Activated CD4-positive, alpha-beta T cell treated with anti-CD3 and anti-CD28 coated beads, Interleukin-2, amount 10 ng/mL, durations not matched to agents 24 days and 14 days (primary cell): ENCODE measurements at regions not wholly inside any gene's neighbourhood (a gene's known extent, or its start where the extent isn't known, plus 50 kb on each side); places are given as distances from the start of the nearest gene placed in this dataset.

ENCODE experiments used
- DNase-seq: peaks from one replicate; pipeline ENCODE4 v3.0.0; 2022
- H3K27ac Mint-ChIP-seq: one replicate; pipeline ENCODE4 v1.8.0; 2022; ENCODE audit warnings: mild to moderate bottlenecking, mixed read lengths
- H3K27me3 Mint-ChIP-seq: one replicate; pipeline ENCODE4 v1.8.0; 2022; ENCODE audit warnings: mixed read lengths
- H3K36me3 Mint-ChIP-seq: one replicate; pipeline ENCODE4 v1.8.0; 2022; ENCODE audit warnings: low read depth, mild to moderate bottlenecking, mixed read lengths
- H3K4me1 Mint-ChIP-seq: one replicate; pipeline ENCODE4 v1.8.0; 2021; ENCODE audit warnings: mixed read lengths
- H3K4me3 Mint-ChIP-seq: one replicate; pipeline ENCODE4 v1.8.0; 2022; ENCODE audit warnings: mild to moderate bottlenecking, moderate library complexity, mixed read lengths
- H3K9me3 Mint-ChIP-seq: one replicate; pipeline ENCODE4 v1.8.0; 2021; ENCODE audit warnings: mixed read lengths
- intact Hi-C: fragments of 100-400 bp; cut with micrococcal nuclease; formaldehyde crosslinking; loops from one replicate; pipeline ENCODE4 v1.15.1; 2023

- intact Hi-C loops: no loop called here
- Mint-ChIP-seq H3K36me3 (no peaks in the 10 kb centered on the region), H3K4me1 (no peaks in the 10 kb centered on the region), H3K27me3 (no peaks in the 10 kb centered on the region), H3K9me3 (no peaks in the 10 kb centered on the region), H3K27ac (no peak overlapping the region), H3K4me3 (no peak overlapping the region)
- no peak for DNase-seq
These were observed 477.5 kb downstream of the SLITRK6 start for GRCh38 chr13:85321734-85322133.

- Mint-ChIP-seq H3K9me3 (no peaks in the 10 kb centered on the region), H3K27me3 (no peaks in the 10 kb centered on the region), H3K36me3 (no peaks in the 10 kb centered on the region), H3K27ac (no peak overlapping the region), H3K4me1 (no peaks in the 10 kb centered on the region), H3K4me3 (no peak overlapping the region)
- DNase-seq: no peak
- intact Hi-C loops: no loop called here
These were observed 481.4 kb downstream of the SLITRK6 start for GRCh38 chr13:85317781-85318180.

- Mint-ChIP-seq H3K36me3 (no peaks in the 10 kb centered on the region), H3K27ac (no peak overlapping the region), H3K9me3 (no peaks in the 10 kb centered on the region), H3K4me1 (no peaks in the 10 kb centered on the region), H3K4me3 (no peak overlapping the region), H3K27me3 (no peaks in the 10 kb centered on the region)
- intact Hi-C loops: no loop called here
- no peak for DNase-seq
These were observed 482.7 kb downstream of the SLITRK6 start for GRCh38 chr13:85316506-85317025.

- no peak overlapping the region for H3K27ac Mint-ChIP-seq
- H3K4me3 Mint-ChIP-seq: no peak overlapping the region
- intact Hi-C loops: loop anchor here (5.0 kb wide), 1 partner anchor 337 kb away; no protein-coding TSS in a partner anchor
- no peak for DNase-seq
- H3K36me3 Mint-ChIP-seq: no peaks in the 10 kb centered on the region
- no peaks in the 10 kb centered on the region for H3K27me3 Mint-ChIP-seq
- no peaks in the 10 kb centered on the region for H3K4me1 Mint-ChIP-seq
- no peaks in the 10 kb centered on the region for H3K9me3 Mint-ChIP-seq
These were observed 484.5 kb downstream of the SLITRK6 start for GRCh38 chr13:85314686-85315085.

GRCh38 chr13:85313761-85314503 is 485.3 kb downstream of the SLITRK6 start:
- Mint-ChIP-seq H3K27ac (no peak overlapping the region), H3K9me3 (no peaks in the 10 kb centered on the region), H3K36me3 (no peaks in the 10 kb centered on the region), H3K4me3 (no peak overlapping the region), H3K27me3 (no peaks in the 10 kb centered on the region), H3K4me1 (no peaks in the 10 kb centered on the region)
- intact Hi-C loops: loop anchor here (5.0 kb wide), 1 partner anchor 337 kb away; no protein-coding TSS in a partner anchor
- DNase-seq: no peak

- no peaks in the 10 kb centered on the region for H3K9me3 Mint-ChIP-seq
- no peak overlapping the region for H3K4me3 Mint-ChIP-seq
- intact Hi-C loops: loop anchor here (5.0 kb wide), 1 partner anchor 335 kb away; no protein-coding TSS in a partner anchor
- H3K27ac Mint-ChIP-seq: no peak overlapping the region
- DNase-seq: no peak
- no peaks in the 10 kb centered on the region for H3K36me3 Mint-ChIP-seq
- H3K4me1 Mint-ChIP-seq: no peaks in the 10 kb centered on the region
- H3K27me3 Mint-ChIP-seq: no peaks in the 10 kb centered on the region
These were observed 487.1 kb downstream of the SLITRK6 start for GRCh38 chr13:85312071-85312470.

GRCh38 chr13:85303630-85304029 is 495.6 kb downstream of the SLITRK6 start:
- intact Hi-C loops: no loop called here
- Mint-ChIP-seq H3K27ac (no peak overlapping the region), H3K9me3 (no peaks in the 10 kb centered on the region), H3K36me3 (no peaks in the 10 kb centered on the region), H3K4me3 (no peak overlapping the region), H3K4me1 (no peaks in the 10 kb centered on the region), H3K27me3 (no peaks in the 10 kb centered on the region)
- DNase-seq: no peak

- Mint-ChIP-seq H3K9me3 (no peaks in the 10 kb centered on the region), H3K4me1 (no peaks in the 10 kb centered on the region), H3K27ac (no peak overlapping the region), H3K27me3 (no peaks in the 10 kb centered on the region), H3K4me3 (no peak overlapping the region), H3K36me3 (no peaks in the 10 kb centered on the region)
- intact Hi-C loops: no loop called here
- DNase-seq: no peak
These were observed 500.8 kb downstream of the SLITRK6 start for GRCh38 chr13:85298387-85298924.

- Mint-ChIP-seq H3K4me3 (no peak overlapping the region), H3K27me3 (no peaks in the 10 kb centered on the region), H3K9me3 (no peaks in the 10 kb centered on the region), H3K4me1 (no peaks in the 10 kb centered on the region), H3K27ac (no peak overlapping the region), H3K36me3 (no peaks in the 10 kb centered on the region)
- no peak for DNase-seq
- intact Hi-C loops: no loop called here
These were observed 510.5 kb downstream of the SLITRK6 start for GRCh38 chr13:85288698-85289097.

GRCh38 chr13:85287528-85287927 is 511.7 kb downstream of the SLITRK6 start:
- Mint-ChIP-seq H3K9me3 (no peaks in the 10 kb centered on the region), H3K27me3 (no peaks in the 10 kb centered on the region), H3K27ac (no peak overlapping the region), H3K4me3 (no peak overlapping the region), H3K36me3 (no peaks in the 10 kb centered on the region), H3K4me1 (no peaks in the 10 kb centered on the region)
- DNase-seq: no peak
- intact Hi-C loops: no loop called here

GRCh38 chr13:85286081-85286480 is 513.1 kb downstream of the SLITRK6 start:
- H3K27me3 Mint-ChIP-seq: no peaks in the 10 kb centered on the region
- intact Hi-C loops: no loop called here
- no peaks in the 10 kb centered on the region for H3K36me3 Mint-ChIP-seq
- H3K27ac Mint-ChIP-seq: no peak overlapping the region
- no peak overlapping the region for H3K4me3 Mint-ChIP-seq
- H3K9me3 Mint-ChIP-seq: no peaks in the 10 kb centered on the region
- H3K4me1 Mint-ChIP-seq: no peaks in the 10 kb centered on the region
- DNase-seq: no peak

GRCh38 chr13:85284349-85284748 is 514.9 kb downstream of the SLITRK6 start:
- intact Hi-C loops: no loop called here
- no peaks in the 10 kb centered on the region for H3K27me3 Mint-ChIP-seq
- no peak for DNase-seq
- H3K9me3 Mint-ChIP-seq: no peaks in the 10 kb centered on the region
- H3K4me3 Mint-ChIP-seq: no peak overlapping the region
- no peaks in the 10 kb centered on the region for H3K36me3 Mint-ChIP-seq
- H3K27ac Mint-ChIP-seq: no peak overlapping the region
- H3K4me1 Mint-ChIP-seq: no peaks in the 10 kb centered on the region

- intact Hi-C loops: no loop called here
- Mint-ChIP-seq H3K4me1 (no peaks in the 10 kb centered on the region), H3K27me3 (no peaks in the 10 kb centered on the region), H3K27ac (no peak overlapping the region), H3K9me3 (no peaks in the 10 kb centered on the region), H3K36me3 (no peaks in the 10 kb centered on the region), H3K4me3 (no peak overlapping the region)
- no peak for DNase-seq
These were observed 515.8 kb downstream of the SLITRK6 start for GRCh38 chr13:85283408-85283807.

- H3K4me1 Mint-ChIP-seq: no peaks in the 10 kb centered on the region
- no peak overlapping the region for H3K27ac Mint-ChIP-seq
- no peaks in the 10 kb centered on the region for H3K36me3 Mint-ChIP-seq
- no peaks in the 10 kb centered on the region for H3K27me3 Mint-ChIP-seq
- no peak for DNase-seq
- no peaks in the 10 kb centered on the region for H3K9me3 Mint-ChIP-seq
- H3K4me3 Mint-ChIP-seq: no peak overlapping the region
- intact Hi-C loops: no loop called here
These were observed 516.3 kb downstream of the SLITRK6 start for GRCh38 chr13:85282876-85283275.
